PC-3 (cell line): ENCODE measurements at regions not wholly inside any gene's neighbourhood (a gene's known extent, or its start where the extent isn't known, plus 50 kb on each side); places are given as distances from the start of the nearest gene placed in this dataset.

Experiments used
- ATAC-seq: fragments of 200-7000 bp; cut with Tn5 transposase; 2 replicates; pipeline ENCODE4 v1.9.1; 2020; ENCODE audit warnings: mild to moderate bottlenecking, moderate library complexity
- BruUV-seq: library from RNA; stranded (reverse); fragments of 400-500 nt; replicated peaks from 2 replicates; lab custom pipeline; 2021; lab: Mats Ljungman, UMichigan
- CTCF ChIA-PET: fragments of 300-600 bp; sonication (Branson Sonifier 250); formaldehyde crosslinking; loops from one replicate; lab custom pipeline; 2022; ENCODE audit warnings: antibody characterized with exemption; lab: Charles Lee
- POLR2A ChIA-PET: fragments of 300-600 bp; sonication (Branson Sonifier 250); formaldehyde crosslinking; loops from one replicate; lab custom pipeline; 2022; ENCODE audit warnings: antibody characterized with exemption; ENCODE audit not compliant: unreplicated experiment; lab: Charles Lee
- DNase-seq: peaks from one replicate; pipeline ENCODE4 v3.0.0-alpha.2; 2015
- H2AFZ ChIP-seq: fragments of 300-600 bp; sonication (generic); 2 replicates; pipeline ENCODE4 v1.6.0; 2016; ENCODE audit warnings: antibody characterized with exemption, low read length
- H3F3A ChIP-seq: fragments of 300-600 bp; sonication (generic); one replicate; pipeline ENCODE4 v1.6.0; 2017; ENCODE audit warnings: antibody characterized with exemption, low read length, control low read depth, mild to moderate bottlenecking; ENCODE audit not compliant: unreplicated experiment
- H3K27ac ChIP-seq: fragments of 300-600 bp; sonication (generic); 2 replicates; pipeline ENCODE4 v1.5.1; 2016; ENCODE audit warnings: mild to moderate bottlenecking, low read length
- H3K27me3 ChIP-seq: fragments of 300-600 bp; sonication (generic); 2 replicates; pipeline ENCODE4 v1.6.1; 2016; ENCODE audit warnings: low read length, mixed read lengths
- H3K36me3 ChIP-seq: fragments of 300-600 bp; sonication (generic); 2 replicates; pipeline ENCODE4 v1.6.1; 2016; ENCODE audit warnings: low read depth, mixed run types, low read length, mixed read lengths
- H3K4me1 ChIP-seq: fragments of 300-600 bp; sonication (generic); 2 replicates; pipeline ENCODE4 v1.5.1; 2016; ENCODE audit warnings: low read length; ENCODE audit not compliant: insufficient read depth
- H3K4me2 ChIP-seq: fragments of 300-600 bp; sonication (generic); 2 replicates; pipeline ENCODE4 v1.6.0; 2016; ENCODE audit warnings: low read length
- H3K4me3 ChIP-seq: fragments of 300-600 bp; sonication (generic); 2 replicates; pipeline ENCODE4 v1.5.1; 2016; ENCODE audit warnings: mild to moderate bottlenecking, low read length, mixed read lengths
- H3K79me2 ChIP-seq: fragments of 300-600 bp; sonication (generic); 2 replicates; pipeline ENCODE4 v1.6.1; 2017; ENCODE audit warnings: low read length, mixed read lengths
- H3K9ac ChIP-seq: fragments of 300-600 bp; sonication (generic); 2 replicates; pipeline ENCODE4 v1.6.0; 2016; ENCODE audit warnings: mild to moderate bottlenecking, low read length
- H3K9me2 ChIP-seq: fragments of 300-600 bp; sonication (generic); replicated peaks from 2 replicates; pipeline ENCODE4 v1.6.1; 2016; ENCODE audit warnings: mixed run types, low read length, mixed read lengths
- H3K9me3 ChIP-seq: fragments of 300-600 bp; sonication (generic); 2 replicates; pipeline ENCODE4 v1.6.1; 2016; ENCODE audit warnings: low read length, mixed read lengths
- H4K20me1 ChIP-seq: fragments of 300-600 bp; sonication (generic); 2 replicates; pipeline ENCODE4 v1.6.1; 2016; ENCODE audit warnings: low read length, mixed read lengths
- CTCF ChIP-seq: fragments of 300-600 bp; sonication (generic); conservative IDR thresholded peaks from 2 replicates; pipeline ENCODE4 v1.5.1; 2017; ENCODE audit warnings: antibody characterized with exemption, low read depth, mild to moderate bottlenecking, low read length
- EZH2 ChIP-seq: fragments of 300-600 bp; sonication (generic); IDR thresholded peaks from one replicate; pipeline ENCODE4 v1.6.1; 2017; ENCODE audit warnings: antibody characterized with exemption, mild to moderate bottlenecking, low read length; ENCODE audit not compliant: unreplicated experiment
- EZH2phosphoT487 ChIP-seq: fragments of 300-600 bp; sonication (generic); IDR thresholded peaks from 2 replicates; pipeline ENCODE4 v1.6.1; 2018; ENCODE audit warnings: mild to moderate bottlenecking, antibody characterized with exemption, low read length, borderline replicate concordance
- intact Hi-C: fragments of 100-400 bp; cut with micrococcal nuclease; formaldehyde crosslinking; loops from 2 replicates; pipeline ENCODE4 v1.9.0; 2023

- Histone ChIP-seq H3K36me3 (no peaks in the 10 kb centered on the region), H3K27ac (no peak overlapping the region), H3K79me2 (no peaks in the 10 kb centered on the region), H3K9me3 (0 out of 2 replicates have a peak, but pooled peaks cover 4% of the 10 kb centered on the region), H3K9ac (no peak overlapping the region), H3K27me3 (no peaks in the 10 kb centered on the region), H2AFZ (no peak overlapping the region), H3K4me3 (no peak overlapping the region), H3K9me2 (no peaks in the 10 kb centered on the region), H3K4me2 (no peak overlapping the region), H3F3A (no peaks in the 10 kb centered on the region), H3K4me1 (no peaks in the 10 kb centered on the region), H4K20me1 (no peaks in the 10 kb centered on the region)
- TF ChIP-seq EZH2phosphoT487 (no peak), CTCF (no peak), EZH2 (no peak)
- DNase-seq (no peak), ATAC-seq (no peak)
- ChIA-PET CTCF (no interaction called here), POLR2A (no interaction called here)
- intact Hi-C loops = no loop called here
- BruUV-seq = no TSS peak
Measured at GRCh38 chrX:122441451-122441850, 742.6 kb upstream of the GRIA3 start.

- Histone ChIP-seq H3K27me3 (no peaks in the 10 kb centered on the region), H3K9me3 (no peaks in the 10 kb centered on the region), H2AFZ (no peak overlapping the region), H3F3A (no peaks in the 10 kb centered on the region), H3K27ac (no peak overlapping the region), H3K79me2 (no peaks in the 10 kb centered on the region), H3K36me3 (no peaks in the 10 kb centered on the region), H3K4me3 (no peak overlapping the region), H3K4me2 (no peak overlapping the region), H3K9ac (no peak overlapping the region), H3K4me1 (no peaks in the 10 kb centered on the region), H4K20me1 (no peaks in the 10 kb centered on the region), H3K9me2 (no peaks in the 10 kb centered on the region)
- no peak for TF ChIP-seq EZH2phosphoT487
- no peak for TF ChIP-seq CTCF
- TF ChIP-seq EZH2 = no peak
- no peak for ATAC-seq
- no peak for DNase-seq
- no TSS peak for BruUV-seq
- ChIA-PET CTCF (no interaction called here), POLR2A (no interaction called here)
- intact Hi-C loops = no loop called here
Measured at GRCh38 chrX:122445466-122445865, 738.6 kb upstream of the GRIA3 start.

- intact Hi-C loops = no loop called here
Measured at GRCh38 chrX:122464341-122464740, 719.7 kb upstream of the GRIA3 start.

More at GRCh38 chrX:122464341-122464740, 719.7 kb upstream of the GRIA3 start:
- Histone ChIP-seq H4K20me1 (no peaks in the 10 kb centered on the region), H3K27ac (no peak overlapping the region), H3K9me3 (no peaks in the 10 kb centered on the region), H2AFZ (no peak overlapping the region), H3K9ac (no peak overlapping the region), H3F3A (no peaks in the 10 kb centered on the region), H3K9me2 (no peaks in the 10 kb centered on the region), H3K27me3 (no peaks in the 10 kb centered on the region), H3K36me3 (no peaks in the 10 kb centered on the region), H3K79me2 (no peaks in the 10 kb centered on the region), H3K4me1 (no peaks in the 10 kb centered on the region), H3K4me2 (no peak overlapping the region), H3K4me3 (no peak overlapping the region)
- no TSS peak for BruUV-seq
- ChIA-PET POLR2A (no interaction called here), CTCF (no interaction called here)
- TF ChIP-seq EZH2phosphoT487 (no peak), EZH2 (no peak), CTCF (no peak)
- DNase-seq (no peak), ATAC-seq (no peak)
